H1 (cell line): ENCODE measurements at regions not wholly inside any gene's neighbourhood (a gene's known extent, or its start where the extent isn't known, plus 50 kb on each side); places are given as distances from the start of the nearest gene placed in this dataset.

Source experiments
- TAF7 ChIP-seq: optimal IDR thresholded peaks from 2 replicates; pipeline ENCODE3; 2011; ENCODE audit warnings: low read depth, mild to moderate bottlenecking, inconsistent platforms, low read length, moderate library complexity, borderline replicate concordance
- TF ChIP-seq, protein P1 (sequence below): fragments of 300-600 bp; sonication (generic); IDR thresholded peaks from 2 replicates; pipeline ENCODE4 v1.7.1; 2012; ENCODE audit warnings: low read length, moderate library complexity, mild to moderate bottlenecking, inconsistent platforms; ENCODE audit not compliant: insufficient replicate concordance

DNA sequence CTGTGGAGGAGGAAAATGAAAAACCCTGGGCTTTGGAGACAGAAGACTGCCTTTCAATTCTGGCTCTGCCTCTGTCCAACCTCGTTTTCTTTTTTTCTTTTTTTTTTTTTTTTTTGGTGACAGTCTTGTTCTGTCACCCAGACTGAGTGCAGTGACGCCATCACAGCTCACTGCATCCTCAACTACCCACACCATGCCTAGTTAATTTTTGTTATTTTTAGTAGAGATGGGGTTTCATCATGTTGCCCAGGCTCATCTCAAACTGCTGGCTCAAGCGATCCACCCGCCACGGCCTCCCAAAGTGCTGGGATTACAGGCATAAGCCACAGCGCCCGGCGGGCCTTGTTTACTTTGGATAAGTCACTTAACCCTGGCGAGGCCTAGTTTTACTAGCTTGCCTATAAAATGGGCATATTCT, 66.3 kb upstream of the SLC25A26 start (continued):
- TF ChIP-seq, protein P1, sequence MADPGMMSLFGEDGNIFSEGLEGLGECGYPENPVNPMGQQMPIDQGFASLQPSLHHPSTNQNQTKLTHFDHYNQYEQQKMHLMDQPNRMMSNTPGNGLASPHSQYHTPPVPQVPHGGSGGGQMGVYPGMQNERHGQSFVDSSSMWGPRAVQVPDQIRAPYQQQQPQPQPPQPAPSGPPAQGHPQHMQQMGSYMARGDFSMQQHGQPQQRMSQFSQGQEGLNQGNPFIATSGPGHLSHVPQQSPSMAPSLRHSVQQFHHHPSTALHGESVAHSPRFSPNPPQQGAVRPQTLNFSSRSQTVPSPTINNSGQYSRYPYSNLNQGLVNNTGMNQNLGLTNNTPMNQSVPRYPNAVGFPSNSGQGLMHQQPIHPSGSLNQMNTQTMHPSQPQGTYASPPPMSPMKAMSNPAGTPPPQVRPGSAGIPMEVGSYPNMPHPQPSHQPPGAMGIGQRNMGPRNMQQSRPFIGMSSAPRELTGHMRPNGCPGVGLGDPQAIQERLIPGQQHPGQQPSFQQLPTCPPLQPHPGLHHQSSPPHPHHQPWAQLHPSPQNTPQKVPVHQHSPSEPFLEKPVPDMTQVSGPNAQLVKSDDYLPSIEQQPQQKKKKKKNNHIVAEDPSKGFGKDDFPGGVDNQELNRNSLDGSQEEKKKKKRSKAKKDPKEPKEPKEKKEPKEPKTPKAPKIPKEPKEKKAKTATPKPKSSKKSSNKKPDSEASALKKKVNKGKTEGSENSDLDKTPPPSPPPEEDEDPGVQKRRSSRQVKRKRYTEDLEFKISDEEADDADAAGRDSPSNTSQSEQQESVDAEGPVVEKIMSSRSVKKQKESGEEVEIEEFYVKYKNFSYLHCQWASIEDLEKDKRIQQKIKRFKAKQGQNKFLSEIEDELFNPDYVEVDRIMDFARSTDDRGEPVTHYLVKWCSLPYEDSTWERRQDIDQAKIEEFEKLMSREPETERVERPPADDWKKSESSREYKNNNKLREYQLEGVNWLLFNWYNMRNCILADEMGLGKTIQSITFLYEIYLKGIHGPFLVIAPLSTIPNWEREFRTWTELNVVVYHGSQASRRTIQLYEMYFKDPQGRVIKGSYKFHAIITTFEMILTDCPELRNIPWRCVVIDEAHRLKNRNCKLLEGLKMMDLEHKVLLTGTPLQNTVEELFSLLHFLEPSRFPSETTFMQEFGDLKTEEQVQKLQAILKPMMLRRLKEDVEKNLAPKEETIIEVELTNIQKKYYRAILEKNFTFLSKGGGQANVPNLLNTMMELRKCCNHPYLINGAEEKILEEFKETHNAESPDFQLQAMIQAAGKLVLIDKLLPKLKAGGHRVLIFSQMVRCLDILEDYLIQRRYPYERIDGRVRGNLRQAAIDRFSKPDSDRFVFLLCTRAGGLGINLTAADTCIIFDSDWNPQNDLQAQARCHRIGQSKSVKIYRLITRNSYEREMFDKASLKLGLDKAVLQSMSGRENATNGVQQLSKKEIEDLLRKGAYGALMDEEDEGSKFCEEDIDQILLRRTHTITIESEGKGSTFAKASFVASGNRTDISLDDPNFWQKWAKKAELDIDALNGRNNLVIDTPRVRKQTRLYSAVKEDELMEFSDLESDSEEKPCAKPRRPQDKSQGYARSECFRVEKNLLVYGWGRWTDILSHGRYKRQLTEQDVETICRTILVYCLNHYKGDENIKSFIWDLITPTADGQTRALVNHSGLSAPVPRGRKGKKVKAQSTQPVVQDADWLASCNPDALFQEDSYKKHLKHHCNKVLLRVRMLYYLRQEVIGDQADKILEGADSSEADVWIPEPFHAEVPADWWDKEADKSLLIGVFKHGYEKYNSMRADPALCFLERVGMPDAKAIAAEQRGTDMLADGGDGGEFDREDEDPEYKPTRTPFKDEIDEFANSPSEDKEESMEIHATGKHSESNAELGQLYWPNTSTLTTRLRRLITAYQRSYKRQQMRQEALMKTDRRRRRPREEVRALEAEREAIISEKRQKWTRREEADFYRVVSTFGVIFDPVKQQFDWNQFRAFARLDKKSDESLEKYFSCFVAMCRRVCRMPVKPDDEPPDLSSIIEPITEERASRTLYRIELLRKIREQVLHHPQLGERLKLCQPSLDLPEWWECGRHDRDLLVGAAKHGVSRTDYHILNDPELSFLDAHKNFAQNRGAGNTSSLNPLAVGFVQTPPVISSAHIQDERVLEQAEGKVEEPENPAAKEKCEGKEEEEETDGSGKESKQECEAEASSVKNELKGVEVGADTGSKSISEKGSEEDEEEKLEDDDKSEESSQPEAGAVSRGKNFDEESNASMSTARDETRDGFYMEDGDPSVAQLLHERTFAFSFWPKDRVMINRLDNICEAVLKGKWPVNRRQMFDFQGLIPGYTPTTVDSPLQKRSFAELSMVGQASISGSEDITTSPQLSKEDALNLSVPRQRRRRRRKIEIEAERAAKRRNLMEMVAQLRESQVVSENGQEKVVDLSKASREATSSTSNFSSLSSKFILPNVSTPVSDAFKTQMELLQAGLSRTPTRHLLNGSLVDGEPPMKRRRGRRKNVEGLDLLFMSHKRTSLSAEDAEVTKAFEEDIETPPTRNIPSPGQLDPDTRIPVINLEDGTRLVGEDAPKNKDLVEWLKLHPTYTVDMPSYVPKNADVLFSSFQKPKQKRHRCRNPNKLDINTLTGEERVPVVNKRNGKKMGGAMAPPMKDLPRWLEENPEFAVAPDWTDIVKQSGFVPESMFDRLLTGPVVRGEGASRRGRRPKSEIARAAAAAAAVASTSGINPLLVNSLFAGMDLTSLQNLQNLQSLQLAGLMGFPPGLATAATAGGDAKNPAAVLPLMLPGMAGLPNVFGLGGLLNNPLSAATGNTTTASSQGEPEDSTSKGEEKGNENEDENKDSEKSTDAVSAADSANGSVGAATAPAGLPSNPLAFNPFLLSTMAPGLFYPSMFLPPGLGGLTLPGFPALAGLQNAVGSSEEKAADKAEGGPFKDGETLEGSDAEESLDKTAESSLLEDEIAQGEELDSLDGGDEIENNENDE: no peak
- TF ChIP-seq TAF7: no peak
